Endothelial cell (in vitro differentiated cells): ENCODE measurements at regions not wholly inside any gene's neighbourhood (a gene's known extent, or its start where the extent isn't known, plus 50 kb on each side); places are given as distances from the start of the nearest gene placed in this dataset.

Experiments used
- DNase-seq: peaks from one replicate; pipeline ENCODE4 v3.0.0; 2021; ENCODE audit warnings: low spot score
- H3K27ac Mint-ChIP-seq: one replicate; pipeline ENCODE4 v1.8.0; 2021; ENCODE audit warnings: mixed read lengths, inconsistent platforms; ENCODE audit not compliant: unreplicated experiment
- H3K27me3 Mint-ChIP-seq: one replicate; pipeline ENCODE4 v1.8.0; 2021; ENCODE audit warnings: mild to moderate bottlenecking, moderate library complexity, mixed read lengths, inconsistent platforms; ENCODE audit not compliant: unreplicated experiment
- H3K36me3 Mint-ChIP-seq: one replicate; pipeline ENCODE4 v1.8.0; 2021; ENCODE audit warnings: mild to moderate bottlenecking, low read depth, mixed read lengths, inconsistent platforms; ENCODE audit not compliant: unreplicated experiment
- H3K4me1 Mint-ChIP-seq: one replicate; pipeline ENCODE4 v1.8.0; 2021; ENCODE audit warnings: mild to moderate bottlenecking, mixed read lengths, inconsistent platforms; ENCODE audit not compliant: unreplicated experiment
- H3K4me3 Mint-ChIP-seq: one replicate; pipeline ENCODE4 v1.8.0; 2021; ENCODE audit warnings: mild to moderate bottlenecking, mixed read lengths, inconsistent platforms; ENCODE audit not compliant: unreplicated experiment
- H3K9me3 Mint-ChIP-seq: one replicate; pipeline ENCODE4 v1.8.0; 2021; ENCODE audit warnings: mixed read lengths, inconsistent platforms; ENCODE audit not compliant: unreplicated experiment
- CTCF ChIP-seq: fragments of 200-600 bp; sonication (generic); IDR thresholded peaks from one replicate; pipeline ENCODE4 v1.5.0; 2021; ENCODE audit warnings: antibody characterized with exemption; ENCODE audit not compliant: unreplicated experiment

- TF ChIP-seq CTCF = no peak
- no peaks in the 10 kb centered on the region for H3K36me3 Mint-ChIP-seq
- H3K27me3 Mint-ChIP-seq = peaks cover 2% of the 10 kb centered on the region
- no peak for DNase-seq
- H3K4me3 Mint-ChIP-seq = no peak overlapping the region
- H3K27ac Mint-ChIP-seq = no peak overlapping the region
- no peaks in the 10 kb centered on the region for H3K9me3 Mint-ChIP-seq
- no peaks in the 10 kb centered on the region for H3K4me1 Mint-ChIP-seq
These were observed 789.3 kb downstream of the TMTC2 start for GRCh38 chr12:83476006-83476405.

- no peak for TF ChIP-seq CTCF
- no peak overlapping the region for H3K4me3 Mint-ChIP-seq
- no peaks in the 10 kb centered on the region for H3K36me3 Mint-ChIP-seq
- H3K9me3 Mint-ChIP-seq = no peaks in the 10 kb centered on the region
- no peak overlapping the region for H3K27ac Mint-ChIP-seq
- H3K27me3 Mint-ChIP-seq = peaks cover 2% of the 10 kb centered on the region
- no peaks in the 10 kb centered on the region for H3K4me1 Mint-ChIP-seq
- DNase-seq = no peak
These were observed 787.7 kb downstream of the TMTC2 start for GRCh38 chr12:83474369-83474768.

GRCh38 chr12:83473408-83474095 is 786.8 kb downstream of the TMTC2 start:
- H3K36me3 Mint-ChIP-seq = no peaks in the 10 kb centered on the region
- peaks cover 2% of the 10 kb centered on the region for H3K27me3 Mint-ChIP-seq
- H3K9me3 Mint-ChIP-seq = no peaks in the 10 kb centered on the region
- H3K4me3 Mint-ChIP-seq = no peak overlapping the region
- DNase-seq = no peak
- H3K27ac Mint-ChIP-seq = no peak overlapping the region
- no peaks in the 10 kb centered on the region for H3K4me1 Mint-ChIP-seq
- no peak for TF ChIP-seq CTCF

- Mint-ChIP-seq H3K4me3 (no peak overlapping the region), H3K27me3 (peaks cover 2% of the 10 kb centered on the region), H3K4me1 (no peaks in the 10 kb centered on the region), H3K36me3 (no peaks in the 10 kb centered on the region), H3K9me3 (no peaks in the 10 kb centered on the region), H3K27ac (no peak overlapping the region)
- no peak for TF ChIP-seq CTCF
- DNase-seq = no peak
These were observed 786.1 kb downstream of the TMTC2 start for GRCh38 chr12:83472772-83473171.

GRCh38 chr12:83472350-83472749 is 785.6 kb downstream of the TMTC2 start:
- no peaks in the 10 kb centered on the region for H3K9me3 Mint-ChIP-seq
- no peak for DNase-seq
- no peak for TF ChIP-seq CTCF
- no peak overlapping the region for H3K27ac Mint-ChIP-seq
- no peak overlapping the region for H3K4me3 Mint-ChIP-seq
- no peaks in the 10 kb centered on the region for H3K4me1 Mint-ChIP-seq
- H3K36me3 Mint-ChIP-seq = no peaks in the 10 kb centered on the region
- H3K27me3 Mint-ChIP-seq = peaks cover 2% of the 10 kb centered on the region
